ENCODE measurements at regions not wholly inside any gene's neighbourhood (a gene's known extent, or its start where the extent isn't known, plus 50 kb on each side); places are given as distances from the start of the nearest gene placed in this dataset.
"Not testable (repeated sequence)": the region's sequence is repeated elsewhere in the genome, so short reads cannot be mapped to it uniquely, and the experiment has no call there.

DNA sequence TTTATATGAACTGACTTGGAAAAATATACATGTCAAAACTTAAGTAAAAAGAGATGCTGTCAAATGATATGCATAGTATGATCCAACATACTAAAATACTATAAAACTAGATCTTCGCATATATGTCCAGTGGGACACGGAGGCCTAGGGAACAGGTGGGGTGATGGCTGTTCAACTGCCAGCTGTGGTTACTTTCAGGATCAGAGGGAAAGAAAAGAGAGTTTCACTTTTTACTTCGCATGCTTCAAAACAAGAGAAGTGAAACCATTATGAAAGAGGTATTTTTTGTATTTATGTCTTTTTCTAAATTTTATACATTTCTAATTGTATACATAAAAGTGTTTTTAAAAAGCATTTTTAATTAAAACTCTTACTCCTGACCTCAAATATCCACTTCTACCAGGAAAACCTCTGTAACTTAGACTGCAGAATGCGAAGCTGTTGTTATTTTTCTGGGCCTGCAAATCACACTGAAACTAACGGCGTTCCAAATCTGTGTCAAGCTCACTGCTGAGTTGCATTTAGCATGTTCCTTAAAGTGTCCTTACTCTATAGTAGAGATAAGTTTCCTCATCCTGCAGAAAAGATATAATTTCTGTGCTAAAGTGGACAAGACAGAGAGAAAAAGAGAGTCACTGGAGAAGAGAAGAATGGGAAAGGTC, 97.8 kb upstream of the SLC35G4 start:
- no peak for DNase-seq (ENCODE audit: low spot score)

DNA sequence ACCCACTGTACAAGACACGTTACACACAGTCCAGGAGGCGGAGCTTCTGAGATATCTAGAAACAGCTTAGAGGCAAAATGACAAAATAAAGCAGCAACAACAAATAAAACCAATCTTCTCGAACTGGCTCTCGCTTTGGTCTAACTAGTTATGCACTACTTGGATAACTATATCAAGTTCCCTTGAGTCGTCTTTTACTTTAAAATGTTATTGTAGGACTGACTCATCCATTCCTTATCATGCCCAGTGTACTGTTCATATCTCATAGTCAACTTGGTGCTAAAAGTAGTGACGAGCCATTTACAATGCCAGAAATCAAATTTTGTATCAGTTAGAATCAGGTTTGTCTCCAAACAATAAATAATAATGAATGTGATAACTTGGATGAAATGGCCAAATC, 102.5 kb upstream of the SLC35G4 start:
- no peak for DNase-seq (ENCODE audit: low spot score)

DNA sequence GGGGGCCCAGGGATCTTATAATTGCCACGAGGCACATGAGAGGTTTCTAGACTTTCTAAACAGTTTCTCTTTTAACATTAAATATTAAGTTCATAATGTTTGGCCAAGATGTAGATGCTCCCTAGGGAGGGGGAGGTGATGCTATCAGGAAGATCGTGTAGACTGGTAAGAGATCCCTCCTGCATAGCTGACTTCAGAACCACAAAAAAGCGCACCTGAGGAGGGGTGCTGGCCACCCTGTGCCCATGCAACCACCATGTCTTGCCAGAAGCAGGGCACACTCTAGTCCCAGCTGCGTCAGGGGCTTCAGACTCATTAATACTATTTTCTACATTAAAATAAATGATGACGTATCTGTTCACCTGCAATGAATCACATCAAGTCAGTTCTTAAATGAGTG, 103.4 kb upstream of the SLC35G4 start:
- DNase-seq (ENCODE audit: low spot score) = no peak

DNA sequence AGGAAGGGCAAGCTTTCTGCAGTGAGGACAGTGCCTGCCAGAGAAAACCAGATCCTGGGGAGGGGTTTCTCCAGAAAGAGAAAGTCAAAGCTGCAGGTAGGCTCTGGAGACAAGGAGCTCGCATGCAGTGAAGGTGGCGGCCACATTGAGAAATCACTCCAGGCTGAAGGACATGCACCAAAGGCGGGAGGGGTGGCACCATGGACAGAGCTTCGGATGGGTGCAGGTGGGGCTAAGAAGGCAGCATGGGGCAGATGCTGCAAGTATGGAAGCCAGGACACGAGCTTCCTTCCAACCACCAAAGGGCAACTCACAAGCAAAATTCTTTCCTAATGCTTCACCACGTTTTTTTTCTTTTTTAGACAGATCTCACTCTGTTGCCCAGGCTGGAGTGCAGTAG, 104.4 kb upstream of the SLC35G4 start:
- no peak for DNase-seq (ENCODE audit: low spot score)

DNA sequence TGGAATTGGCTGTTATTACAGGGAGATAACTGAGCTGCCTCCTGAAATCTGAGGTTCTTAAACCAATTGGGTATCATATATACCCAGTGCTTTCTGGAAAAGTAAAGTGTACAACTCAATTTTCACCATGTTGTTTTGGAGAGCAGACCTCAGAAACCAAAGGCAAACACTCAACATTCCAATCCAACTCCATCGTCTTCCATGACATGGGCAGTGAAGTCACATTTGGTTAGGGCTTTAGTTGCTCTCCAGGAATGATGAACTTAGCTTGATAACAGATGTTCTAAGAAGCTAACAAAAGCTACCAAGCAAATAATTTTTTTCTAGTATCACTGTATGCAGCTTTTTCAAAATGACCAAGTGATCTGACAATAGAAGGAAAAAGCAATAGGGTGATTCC, 107.0 kb upstream of the SLC35G4 start:
- no peak for DNase-seq (ENCODE audit: low spot score)

- no peak for DNase-seq (ENCODE audit: low spot score)
Measured at GRCh38 chr18:11501352-11501751, 108.0 kb upstream of the SLC35G4 start.

DNA sequence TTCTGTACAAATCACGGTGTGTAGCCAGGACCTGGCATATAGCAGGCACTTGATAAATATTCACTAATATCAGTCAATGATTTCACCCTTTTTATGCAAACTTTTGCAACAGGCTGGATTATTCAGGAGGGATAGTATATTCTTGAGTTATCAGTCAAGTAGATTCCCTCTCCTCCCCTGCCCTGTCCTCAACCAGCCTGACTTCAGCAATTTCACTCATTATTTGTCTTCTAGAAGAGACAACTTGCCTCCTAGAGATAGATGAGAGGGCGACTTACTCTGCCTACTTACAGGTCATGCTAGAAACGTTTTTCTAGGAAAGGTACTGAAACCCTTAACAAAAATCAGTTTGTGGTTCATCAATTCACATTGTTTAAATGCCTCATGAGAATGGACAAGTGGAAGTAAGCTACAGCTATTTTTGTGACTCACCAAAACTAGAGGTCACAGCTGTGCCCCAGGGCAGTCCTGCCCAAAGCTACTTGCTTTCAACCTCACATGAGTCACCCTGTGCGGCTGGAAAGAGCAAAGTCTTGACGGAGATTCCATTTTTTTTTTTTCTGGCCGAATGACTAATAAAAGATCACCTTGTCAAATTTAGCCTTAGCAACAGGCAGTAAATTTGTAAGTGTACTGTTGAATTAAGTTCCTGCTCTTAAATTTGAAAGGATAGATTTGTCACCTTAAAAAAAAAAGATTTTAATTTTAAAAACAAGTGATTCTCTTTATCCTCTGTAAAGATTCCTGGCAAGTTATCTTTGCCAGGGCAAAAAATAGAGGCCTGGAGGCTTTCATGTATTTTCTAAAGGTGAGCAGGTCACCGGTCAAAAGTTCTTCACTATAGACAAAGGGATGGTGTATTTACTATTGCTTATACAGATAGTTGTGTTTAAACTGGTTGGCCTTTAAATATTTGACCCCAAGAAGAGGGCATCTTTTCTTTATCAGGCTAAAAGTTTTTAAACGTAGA, 109.0 kb upstream of the SLC35G4 start:
- no peak for DNase-seq (ENCODE audit: low spot score)

DNA sequence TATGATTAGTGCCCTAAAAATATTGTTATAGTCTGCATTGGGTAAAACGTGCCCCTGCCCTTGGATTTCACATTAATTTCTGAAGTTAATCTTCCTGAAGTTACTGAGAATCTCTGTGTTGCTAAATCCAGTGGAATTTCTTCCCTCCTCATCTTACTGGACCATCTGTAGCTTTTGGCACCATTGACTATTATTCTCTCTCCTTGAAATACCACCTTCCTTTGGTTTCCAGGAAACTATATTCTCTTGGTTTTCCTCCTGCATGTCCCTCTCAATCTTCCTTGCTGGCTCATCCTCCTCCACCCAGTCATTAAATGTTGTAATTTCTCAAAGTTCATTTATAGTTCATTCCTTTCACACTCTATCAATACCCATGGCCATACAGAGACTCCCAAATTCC, 110.6 kb upstream of the SLC35G4 start:
- no peak for DNase-seq (ENCODE audit: low spot score)

- DNase-seq (ENCODE audit: low spot score) = no peak
Measured at GRCh38 chr18:11497585-11497984, 111.8 kb upstream of the SLC35G4 start.

GRCh38 chr18:11496526-11497172, 112.7 kb upstream of the SLC35G4 start:
- DNase-seq (ENCODE audit: low spot score) = no peak

- no peak for DNase-seq (ENCODE audit: low spot score)
Measured at GRCh38 chr18:11495441-11495840, 114.0 kb upstream of the SLC35G4 start.

- DNase-seq (ENCODE audit: low spot score) = no peak
Measured at GRCh38 chr18:11494107-11494506, 115.3 kb upstream of the SLC35G4 start.

GRCh38 chr18:11489266-11489899, 120.0 kb upstream of the SLC35G4 start:
- no peak for DNase-seq (ENCODE audit: low spot score)

- no peak for DNase-seq (ENCODE audit: low spot score)
Measured at GRCh38 chr18:11488175-11488574, 121.2 kb upstream of the SLC35G4 start.

- DNase-seq (ENCODE audit: low spot score) = no peak
Measured at GRCh38 chr18:11487390-11487789, 122.0 kb upstream of the SLC35G4 start.

- no peak for DNase-seq (ENCODE audit: low spot score)
Measured at GRCh38 chr18:11482271-11482670, 127.1 kb upstream of the SLC35G4 start.

DNA sequence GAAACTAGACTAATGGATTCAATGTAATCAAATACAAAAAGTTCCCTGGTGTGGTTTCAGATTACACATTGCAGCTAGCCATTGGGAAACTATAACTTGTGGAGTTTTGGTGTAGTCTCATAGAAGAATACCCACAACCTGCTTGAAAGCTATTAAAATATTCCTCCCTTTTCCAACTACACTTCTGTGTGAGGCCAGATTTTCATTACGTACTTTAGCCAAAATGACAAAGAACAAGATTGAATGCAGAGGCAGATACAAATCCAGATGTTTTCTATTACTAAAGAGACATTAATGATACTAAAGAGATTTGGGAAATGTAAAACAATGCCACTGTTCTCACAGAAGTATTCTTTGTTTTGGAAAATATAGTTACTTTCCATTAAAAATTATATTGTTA, 128.7 kb upstream of the SLC35G4 start:
- no peak for DNase-seq (ENCODE audit: low spot score)

GRCh38 chr18:11479031-11479430, 130.4 kb upstream of the SLC35G4 start:
- DNase-seq (ENCODE audit: low spot score) = not testable (repeated sequence)

- no peak for DNase-seq (ENCODE audit: low spot score)
Measured at GRCh38 chr18:11470941-11471340, 138.5 kb upstream of the SLC35G4 start.

- DNase-seq (ENCODE audit: low spot score) = no peak
Measured at GRCh38 chr18:11468617-11469016, 140.8 kb upstream of the SLC35G4 start.

DNA sequence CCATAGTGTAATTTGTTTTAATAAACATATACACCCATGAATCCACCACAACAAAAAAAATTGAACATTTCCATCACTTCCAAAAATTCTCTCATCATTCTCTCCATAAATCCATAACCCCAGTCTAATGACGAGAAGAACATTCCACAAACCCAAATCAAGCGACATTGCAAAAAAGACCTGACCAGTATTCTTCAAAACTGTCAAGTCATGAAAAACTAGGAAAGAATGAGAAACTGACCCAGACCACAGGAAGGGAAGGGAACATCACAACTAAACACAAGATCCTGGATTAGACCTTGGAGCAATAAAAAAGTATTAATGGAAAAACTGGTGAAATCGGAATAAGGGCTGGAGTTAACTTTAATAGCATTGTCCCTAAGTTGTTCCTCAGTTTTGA, 141.3 kb upstream of the SLC35G4 start:
- DNase-seq (ENCODE audit: low spot score) = no peak

DNA sequence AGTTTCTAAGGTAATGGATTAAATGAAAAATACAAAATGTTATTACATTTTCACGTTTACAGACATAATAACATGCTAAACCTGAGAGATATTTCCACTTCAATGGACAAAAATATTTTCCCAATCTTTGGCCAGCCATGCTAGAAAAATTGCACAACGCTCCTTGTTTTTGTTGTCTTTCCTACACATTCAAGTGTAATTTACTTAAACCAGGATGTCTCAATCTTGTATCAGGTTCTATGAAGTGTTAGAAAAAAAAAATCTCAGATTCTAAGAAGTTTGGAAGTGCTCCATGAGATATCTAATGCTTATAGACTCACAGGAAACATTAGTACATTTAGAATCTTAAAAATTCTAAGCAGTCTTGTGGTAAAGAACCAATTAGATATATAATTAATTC, 141.8 kb upstream of the SLC35G4 start:
- DNase-seq (ENCODE audit: low spot score) = no peak

Measured in hematopoietic multipotent progenitor cell treated with erythropoietin and hydrocortisone succinate and interleukin-3 and kit ligand, for 15 days (in vitro differentiated cells).